Hematopoietic multipotent progenitor cell treated with erythropoietin and hydrocortisone succinate and interleukin-3 and kit ligand, for 4 days (in vitro differentiated cells): ENCODE measurements at regions not wholly inside any gene's neighbourhood (a gene's known extent, or its start where the extent isn't known, plus 50 kb on each side); places are given as distances from the start of the nearest gene placed in this dataset.

Experiments
- DNase-seq: peaks from one replicate; pipeline ENCODE4 v3.0.0-alpha.2; 2015

GRCh38 chr22:34055525-34056200, 135.4 kb upstream of the LARGE1 start:
- DNase-seq = peak; percentile 13

GRCh38 chr22:34057726-34058125, 137.4 kb upstream of the LARGE1 start:
- DNase-seq = no peak

- DNase-seq = no peak
Observed at GRCh38 chr22:34064696-34065095, 144.4 kb upstream of the LARGE1 start.

- DNase-seq = no peak
Observed at GRCh38 chr22:34067031-34067430, 146.8 kb upstream of the LARGE1 start.

GRCh38 chr22:34068001-34068400, 147.7 kb upstream of the LARGE1 start:
- DNase-seq = no peak

GRCh38 chr22:34070051-34070450, 149.8 kb upstream of the LARGE1 start:
- no peak for DNase-seq

GRCh38 chr22:34070531-34070930, 150.3 kb upstream of the LARGE1 start:
- no peak for DNase-seq

GRCh38 chr22:34072585-34072984, 152.3 kb upstream of the LARGE1 start:
- no peak for DNase-seq

GRCh38 chr22:34080433-34080832, 160.2 kb upstream of the LARGE1 start:
- no peak for DNase-seq

- DNase-seq = no peak
Observed at GRCh38 chr22:34096770-34097169, 176.5 kb upstream of the LARGE1 start.

GRCh38 chr22:34099278-34099677, 179.0 kb upstream of the LARGE1 start:
- no peak for DNase-seq

GRCh38 chr22:34102633-34103032, 182.4 kb upstream of the LARGE1 start:
- DNase-seq = peak; percentile 1

GRCh38 chr22:34105461-34106062, 185.3 kb upstream of the LARGE1 start:
- DNase-seq = peak; percentile 48

GRCh38 chr22:34108168-34108567, 187.9 kb upstream of the LARGE1 start:
- DNase-seq = no peak

- peak; percentile 57 for DNase-seq
Observed at GRCh38 chr22:34111210-34111824, 191.0 kb upstream of the LARGE1 start.

GRCh38 chr22:34113381-34113780, 193.1 kb upstream of the LARGE1 start:
- no peak for DNase-seq

- no peak for DNase-seq
Observed at GRCh38 chr22:34114406-34114805, 194.1 kb upstream of the LARGE1 start.

GRCh38 chr22:34115722-34116121, 195.4 kb upstream of the LARGE1 start:
- DNase-seq = no peak

- no peak for DNase-seq
Observed at GRCh38 chr22:34116126-34116525, 195.8 kb upstream of the LARGE1 start.

- DNase-seq = no peak
Observed at GRCh38 chr22:34122042-34122441, 201.8 kb upstream of the LARGE1 start.

- no peak for DNase-seq
Observed at GRCh38 chr22:34129691-34130486, 209.6 kb upstream of the LARGE1 start.

- no peak for DNase-seq
Observed at GRCh38 chr22:34135749-34136148, 215.5 kb upstream of the LARGE1 start.

- no peak for DNase-seq
Observed at GRCh38 chr22:34150023-34150422, 229.7 kb upstream of the LARGE1 start.

GRCh38 chr22:34159491-34159890, 239.2 kb upstream of the LARGE1 start:
- DNase-seq = no peak
